ENCODE measurements at regions not wholly inside any gene's neighbourhood (a gene's known extent, or its start where the extent isn't known, plus 50 kb on each side); places are given as distances from the start of the nearest gene placed in this dataset.

DNA sequence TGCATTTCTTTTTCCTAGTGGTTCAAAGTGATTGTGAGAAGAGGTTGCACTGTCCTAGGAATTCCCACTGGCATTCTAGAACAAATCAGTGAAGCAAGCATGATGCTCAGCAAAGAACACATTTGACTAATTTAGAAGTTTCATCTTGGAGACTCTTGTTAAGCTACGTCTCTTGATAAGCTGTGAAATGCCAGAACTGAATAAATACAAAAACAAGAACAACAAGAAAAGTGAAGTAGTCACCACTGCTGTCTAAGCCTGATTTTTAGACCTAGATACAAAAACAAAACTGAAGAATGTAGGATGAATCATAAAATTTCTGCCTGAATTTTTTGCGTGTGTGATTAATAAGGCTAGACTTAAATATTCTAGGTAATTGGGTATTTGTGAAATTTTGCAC, 1162.4 kb downstream of the TUSC7 start:
- TF ChIP-seq, protein P1, sequence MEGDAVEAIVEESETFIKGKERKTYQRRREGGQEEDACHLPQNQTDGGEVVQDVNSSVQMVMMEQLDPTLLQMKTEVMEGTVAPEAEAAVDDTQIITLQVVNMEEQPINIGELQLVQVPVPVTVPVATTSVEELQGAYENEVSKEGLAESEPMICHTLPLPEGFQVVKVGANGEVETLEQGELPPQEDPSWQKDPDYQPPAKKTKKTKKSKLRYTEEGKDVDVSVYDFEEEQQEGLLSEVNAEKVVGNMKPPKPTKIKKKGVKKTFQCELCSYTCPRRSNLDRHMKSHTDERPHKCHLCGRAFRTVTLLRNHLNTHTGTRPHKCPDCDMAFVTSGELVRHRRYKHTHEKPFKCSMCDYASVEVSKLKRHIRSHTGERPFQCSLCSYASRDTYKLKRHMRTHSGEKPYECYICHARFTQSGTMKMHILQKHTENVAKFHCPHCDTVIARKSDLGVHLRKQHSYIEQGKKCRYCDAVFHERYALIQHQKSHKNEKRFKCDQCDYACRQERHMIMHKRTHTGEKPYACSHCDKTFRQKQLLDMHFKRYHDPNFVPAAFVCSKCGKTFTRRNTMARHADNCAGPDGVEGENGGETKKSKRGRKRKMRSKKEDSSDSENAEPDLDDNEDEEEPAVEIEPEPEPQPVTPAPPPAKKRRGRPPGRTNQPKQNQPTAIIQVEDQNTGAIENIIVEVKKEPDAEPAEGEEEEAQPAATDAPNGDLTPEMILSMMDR (IDR thresholded peaks at IDR 0.05; ENCODE audit: insufficient read depth, low read depth, low read length): no peak
- no peak for TF ChIP-seq EZH2 (IDR thresholded peaks at IDR 0.05; ENCODE audit: insufficient read depth, low read length)

All from astrocyte (in vitro differentiated cells and primary cell).